ENCODE measurements at regions not wholly inside any gene's neighbourhood (a gene's known extent, or its start where the extent isn't known, plus 50 kb on each side); places are given as distances from the start of the nearest gene placed in this dataset.

- H3K79me2 ChIP-seq (ENCODE audit: low read length): no peaks in the 10 kb centered on the region
- no peaks in the 10 kb centered on the region for H3K9me2 ChIP-seq (replicated peaks; ENCODE audit: insufficient read depth, low read length)
- H3K27ac ChIP-seq (ENCODE audit: low read length): no peak overlapping the region
- no peak overlapping the region for H3K4me2 ChIP-seq (ENCODE audit: low read depth, low read length)
- no peak for DNase-seq
- H3K4me1 ChIP-seq (ENCODE audit: low read length): no peaks in the 10 kb centered on the region
- no peak overlapping the region for H3K9ac ChIP-seq (ENCODE audit: low read length)
- no peak overlapping the region for H3K4me3 ChIP-seq (ENCODE audit: low read length)
- no peaks in the 10 kb centered on the region for H3K9me3 ChIP-seq (replicated peaks; ENCODE audit: insufficient read depth, low read length)
- no peak overlapping the region for H2AFZ ChIP-seq (ENCODE audit: low read length)
- H4K20me1 ChIP-seq (ENCODE audit: insufficient read depth, low read length): no peaks in the 10 kb centered on the region
- no peaks in the 10 kb centered on the region for H3F3A ChIP-seq (ENCODE audit: insufficient read depth, low read length)
- TF ChIP-seq EZH2phosphoT487 (IDR thresholded peaks at IDR 0.05; ENCODE audit: low read length) (no peak), EZH2 (optimal IDR thresholded peaks at IDR 0.05; ENCODE audit: low read depth, low read length) (no peak), CTCF (IDR thresholded peaks at IDR 0.05; ENCODE audit: low read length) (no peak)
- no peaks in the 10 kb centered on the region for H3K27me3 ChIP-seq (replicated peaks; ENCODE audit: insufficient read depth, low read length)
- no peaks in the 10 kb centered on the region for H3K36me3 ChIP-seq (replicated peaks; ENCODE audit: insufficient read depth, low read length)
Measured at GRCh38 chr1:73162564-73162963, 880.2 kb upstream of the NEGR1 start.

- TF ChIP-seq EZH2phosphoT487 (IDR thresholded peaks at IDR 0.05; ENCODE audit: low read length): no peak
- TF ChIP-seq EZH2 (optimal IDR thresholded peaks at IDR 0.05; ENCODE audit: low read depth, low read length): no peak
- no peak for TF ChIP-seq CTCF (IDR thresholded peaks at IDR 0.05; ENCODE audit: low read length)
- no peaks in the 10 kb centered on the region for H3K9me3 ChIP-seq (replicated peaks; ENCODE audit: insufficient read depth, low read length)
Measured at GRCh38 chr1:73161418-73161817, 879.1 kb upstream of the NEGR1 start.

GRCh38 chr1:73160759-73161158, 878.4 kb upstream of the NEGR1 start:
- H3K27ac ChIP-seq (ENCODE audit: low read length): no peak overlapping the region
- no peak overlapping the region for H3K4me3 ChIP-seq (ENCODE audit: low read length)
- H3K4me2 ChIP-seq (ENCODE audit: low read depth, low read length): no peak overlapping the region
- H3K27me3 ChIP-seq (replicated peaks; ENCODE audit: insufficient read depth, low read length): no peaks in the 10 kb centered on the region
- 0 out of 2 replicates have a peak overlapping the region, but pooled peaks have one; percentile 27 for H2AFZ ChIP-seq (ENCODE audit: low read length)
- H3K4me1 ChIP-seq (ENCODE audit: low read length): no peaks in the 10 kb centered on the region
- TF ChIP-seq EZH2 (optimal IDR thresholded peaks at IDR 0.05; ENCODE audit: low read depth, low read length): no peak
- TF ChIP-seq EZH2phosphoT487 (IDR thresholded peaks at IDR 0.05; ENCODE audit: low read length): no peak
- TF ChIP-seq CTCF (IDR thresholded peaks at IDR 0.05; ENCODE audit: low read length): no peak
- DNase-seq: no peak
- no peaks in the 10 kb centered on the region for H3K9me3 ChIP-seq (replicated peaks; ENCODE audit: insufficient read depth, low read length)
- no peaks in the 10 kb centered on the region for H3K9me2 ChIP-seq (replicated peaks; ENCODE audit: insufficient read depth, low read length)
- no peaks in the 10 kb centered on the region for H3F3A ChIP-seq (ENCODE audit: insufficient read depth, low read length)
- H3K9ac ChIP-seq (ENCODE audit: low read length): no peak overlapping the region
- no peaks in the 10 kb centered on the region for H4K20me1 ChIP-seq (ENCODE audit: insufficient read depth, low read length)
- no peaks in the 10 kb centered on the region for H3K36me3 ChIP-seq (replicated peaks; ENCODE audit: insufficient read depth, low read length)
- H3K79me2 ChIP-seq (ENCODE audit: low read length): no peaks in the 10 kb centered on the region

More at GRCh38 chr1:73161418-73161817, 879.1 kb upstream of the NEGR1 start:
- Histone ChIP-seq H3K27me3 (replicated peaks; ENCODE audit: insufficient read depth, low read length) (no peaks in the 10 kb centered on the region), H3K9me2 (replicated peaks; ENCODE audit: insufficient read depth, low read length) (no peaks in the 10 kb centered on the region), H3K27ac (ENCODE audit: low read length) (no peak overlapping the region), H3F3A (ENCODE audit: insufficient read depth, low read length) (no peaks in the 10 kb centered on the region), H3K4me2 (ENCODE audit: low read depth, low read length) (no peak overlapping the region; the same call in 1 of the 2 replicates), H3K4me1 (ENCODE audit: low read length) (no peaks in the 10 kb centered on the region), H4K20me1 (ENCODE audit: insufficient read depth, low read length) (no peaks in the 10 kb centered on the region), H3K79me2 (ENCODE audit: low read length) (no peaks in the 10 kb centered on the region), H3K9ac (ENCODE audit: low read length) (no peak overlapping the region), H2AFZ (ENCODE audit: low read length) (peak overlapping the region; percentile 27; the same call in 1 of the 2 replicates), H3K4me3 (ENCODE audit: low read length) (no peak overlapping the region), H3K36me3 (replicated peaks; ENCODE audit: insufficient read depth, low read length) (no peaks in the 10 kb centered on the region)
- DNase-seq: peak; percentile 51
